ENCODE measurements at regions not wholly inside any gene's neighbourhood (a gene's known extent, or its start where the extent isn't known, plus 50 kb on each side); places are given as distances from the start of the nearest gene placed in this dataset.

GRCh38 chr4:35247047-35247446 is 997.3 kb downstream of the ARAP2 start:
- Histone ChIP-seq H3K79me2 (ENCODE audit: low read depth) (no peaks in the 10 kb centered on the region), H3K4me3 (no peak overlapping the region), H3K9me3 (ENCODE audit: low read depth) (no peaks in the 10 kb centered on the region), H2AFZ (replicated peaks) (peak overlapping the region; percentile 66), H3K36me3 (no peaks in the 10 kb centered on the region), H4K20me1 (ENCODE audit: low read depth) (no peaks in the 10 kb centered on the region), H3F3A (ENCODE audit: low read depth) (no peaks in the 10 kb centered on the region), H3K27me3 (no peaks in the 10 kb centered on the region), H3K4me2 (no peak overlapping the region), H3K27ac (no peak overlapping the region), H3K4me1 (peaks cover 16% of the 10 kb centered on the region), H3K9ac (no peak overlapping the region)
- Mint-ChIP-seq H3K27ac (no peak overlapping the region), H3K4me3 (no peak overlapping the region), H3K27me3 (ENCODE audit: insufficient read depth, low read depth) (no peaks in the 10 kb centered on the region), H3K9me3 (peaks cover 4% of the 10 kb centered on the region), H3K36me3 (no peaks in the 10 kb centered on the region), H3K4me1 (no peaks in the 10 kb centered on the region)
- no peak for TF ChIP-seq EZH2phosphoT487 (IDR thresholded peaks at IDR 0.05)
- no peak for TF ChIP-seq EZH2 (IDR thresholded peaks at IDR 0.05)
- TF ChIP-seq, protein P1, sequence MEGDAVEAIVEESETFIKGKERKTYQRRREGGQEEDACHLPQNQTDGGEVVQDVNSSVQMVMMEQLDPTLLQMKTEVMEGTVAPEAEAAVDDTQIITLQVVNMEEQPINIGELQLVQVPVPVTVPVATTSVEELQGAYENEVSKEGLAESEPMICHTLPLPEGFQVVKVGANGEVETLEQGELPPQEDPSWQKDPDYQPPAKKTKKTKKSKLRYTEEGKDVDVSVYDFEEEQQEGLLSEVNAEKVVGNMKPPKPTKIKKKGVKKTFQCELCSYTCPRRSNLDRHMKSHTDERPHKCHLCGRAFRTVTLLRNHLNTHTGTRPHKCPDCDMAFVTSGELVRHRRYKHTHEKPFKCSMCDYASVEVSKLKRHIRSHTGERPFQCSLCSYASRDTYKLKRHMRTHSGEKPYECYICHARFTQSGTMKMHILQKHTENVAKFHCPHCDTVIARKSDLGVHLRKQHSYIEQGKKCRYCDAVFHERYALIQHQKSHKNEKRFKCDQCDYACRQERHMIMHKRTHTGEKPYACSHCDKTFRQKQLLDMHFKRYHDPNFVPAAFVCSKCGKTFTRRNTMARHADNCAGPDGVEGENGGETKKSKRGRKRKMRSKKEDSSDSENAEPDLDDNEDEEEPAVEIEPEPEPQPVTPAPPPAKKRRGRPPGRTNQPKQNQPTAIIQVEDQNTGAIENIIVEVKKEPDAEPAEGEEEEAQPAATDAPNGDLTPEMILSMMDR (IDR thresholded peaks at IDR 0.05): no peak
- DNase-seq (ENCODE audit: low spot score): no peak

- Mint-ChIP-seq H3K36me3 (no peaks in the 10 kb centered on the region), H3K27me3 (ENCODE audit: insufficient read depth, low read depth) (no peaks in the 10 kb centered on the region), H3K4me1 (no peaks in the 10 kb centered on the region), H3K4me3 (no peak overlapping the region), H3K27ac (no peak overlapping the region), H3K9me3 (no peaks in the 10 kb centered on the region)
- no peaks in the 10 kb centered on the region for H3K36me3 ChIP-seq
- no peaks in the 10 kb centered on the region for H3K9me3 ChIP-seq (ENCODE audit: low read depth)
- no peak overlapping the region for H2AFZ ChIP-seq (replicated peaks)
- H3K9ac ChIP-seq: no peak overlapping the region
- no peaks in the 10 kb centered on the region for H3F3A ChIP-seq (ENCODE audit: low read depth)
- no peak overlapping the region for H3K4me3 ChIP-seq
- peaks cover 16% of the 10 kb centered on the region for H3K4me1 ChIP-seq
- TF ChIP-seq EZH2phosphoT487 (IDR thresholded peaks at IDR 0.05): no peak
- TF ChIP-seq, protein P1 (IDR thresholded peaks at IDR 0.05): no peak
- TF ChIP-seq EZH2 (IDR thresholded peaks at IDR 0.05): no peak
- no peaks in the 10 kb centered on the region for H3K79me2 ChIP-seq (ENCODE audit: low read depth)
- DNase-seq (ENCODE audit: low spot score): no peak
- no peak overlapping the region for H3K4me2 ChIP-seq
- no peak overlapping the region for H3K27ac ChIP-seq
- no peaks in the 10 kb centered on the region for H4K20me1 ChIP-seq (ENCODE audit: low read depth)
- H3K27me3 ChIP-seq: no peaks in the 10 kb centered on the region
Observed at GRCh38 chr4:35250331-35250730, 994.0 kb downstream of the ARAP2 start.

GRCh38 chr4:35250761-35251160 is 993.6 kb downstream of the ARAP2 start:
- DNase-seq (ENCODE audit: low spot score): no peak
- no peak overlapping the region for H3K27ac ChIP-seq
- no peaks in the 10 kb centered on the region for H3K27me3 Mint-ChIP-seq (ENCODE audit: insufficient read depth, low read depth)
- no peaks in the 10 kb centered on the region for H3K9me3 Mint-ChIP-seq
- no peaks in the 10 kb centered on the region for H3F3A ChIP-seq (ENCODE audit: low read depth)
- no peaks in the 10 kb centered on the region for H3K4me1 Mint-ChIP-seq
- no peak overlapping the region for H3K4me2 ChIP-seq
- peaks cover 16% of the 10 kb centered on the region for H3K4me1 ChIP-seq
- no peak overlapping the region for H3K4me3 Mint-ChIP-seq
- H3K36me3 ChIP-seq: no peaks in the 10 kb centered on the region
- no peaks in the 10 kb centered on the region for H3K36me3 Mint-ChIP-seq
- TF ChIP-seq EZH2phosphoT487 (IDR thresholded peaks at IDR 0.05) (no peak), EZH2 (IDR thresholded peaks at IDR 0.05) (no peak)
- TF ChIP-seq, protein P1 (IDR thresholded peaks at IDR 0.05): no peak
- H3K9me3 ChIP-seq (ENCODE audit: low read depth): no peaks in the 10 kb centered on the region
- no peak overlapping the region for H3K9ac ChIP-seq
- H3K4me3 ChIP-seq: no peak overlapping the region
- no peaks in the 10 kb centered on the region for H3K79me2 ChIP-seq (ENCODE audit: low read depth)
- H2AFZ ChIP-seq (replicated peaks): no peak overlapping the region
- no peaks in the 10 kb centered on the region for H4K20me1 ChIP-seq (ENCODE audit: low read depth)
- no peak overlapping the region for H3K27ac Mint-ChIP-seq
- no peaks in the 10 kb centered on the region for H3K27me3 ChIP-seq

All from neural progenitor cell (in vitro differentiated cells).